Activated CD4-positive, alpha-beta T cell treated with anti-CD3 and anti-CD28 coated beads, Interleukin-2, amount 50 U/mL, for 4 hours (primary cell): ENCODE measurements at regions not wholly inside any gene's neighbourhood (a gene's known extent, or its start where the extent isn't known, plus 50 kb on each side); places are given as distances from the start of the nearest gene placed in this dataset.

Source experiments
- DNase-seq, 2 experiments: peaks; one replicate each; pipeline ENCODE4 v3.0.0-alpha.2; 2020

DNA sequence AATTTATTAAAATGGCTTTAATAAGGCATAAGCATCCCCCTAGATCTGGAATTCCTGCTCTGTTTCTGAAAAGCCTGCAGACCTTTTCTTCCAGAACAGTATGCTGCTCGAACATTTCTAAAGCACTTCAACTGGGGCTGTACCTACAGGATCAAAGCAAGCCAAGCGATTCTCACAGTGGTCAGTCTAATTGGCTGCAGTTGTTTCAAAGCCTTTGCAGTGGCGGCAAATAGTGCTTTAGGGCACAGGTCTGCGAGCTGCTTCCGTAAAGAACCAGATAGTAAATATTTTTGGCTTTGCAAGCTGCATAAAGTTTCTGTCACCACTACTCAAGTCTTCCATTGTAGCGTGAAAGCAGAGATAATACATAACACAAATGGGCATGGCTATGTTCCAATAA lies 88.9 kb upstream of the FBXL4 start:
- no peak for DNase-seq

GRCh38 chr6:99032396-99032795 lies 84.7 kb upstream of the FBXL4 start:
- no peak for DNase-seq

DNA sequence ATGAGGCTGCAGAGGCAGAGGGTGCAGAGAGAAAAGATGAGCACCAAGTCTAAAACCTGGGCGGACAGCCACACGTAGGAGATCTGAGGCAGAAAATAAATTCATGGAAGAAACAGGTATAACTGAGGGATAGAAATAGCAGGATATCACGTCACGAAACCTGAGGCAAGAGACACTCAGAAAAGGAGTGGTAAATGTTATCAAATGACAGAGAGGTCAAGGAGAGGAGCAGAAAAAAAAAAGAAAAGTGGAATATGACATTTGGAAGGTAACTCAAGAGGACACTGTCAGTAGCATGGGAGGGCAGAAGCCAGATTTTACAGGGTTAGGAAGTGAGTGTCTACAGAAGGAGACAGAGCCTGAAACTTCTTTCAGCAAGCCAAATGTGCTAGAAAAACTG lies 84.2 kb upstream of the FBXL4 start:
- no peak for DNase-seq

DNA sequence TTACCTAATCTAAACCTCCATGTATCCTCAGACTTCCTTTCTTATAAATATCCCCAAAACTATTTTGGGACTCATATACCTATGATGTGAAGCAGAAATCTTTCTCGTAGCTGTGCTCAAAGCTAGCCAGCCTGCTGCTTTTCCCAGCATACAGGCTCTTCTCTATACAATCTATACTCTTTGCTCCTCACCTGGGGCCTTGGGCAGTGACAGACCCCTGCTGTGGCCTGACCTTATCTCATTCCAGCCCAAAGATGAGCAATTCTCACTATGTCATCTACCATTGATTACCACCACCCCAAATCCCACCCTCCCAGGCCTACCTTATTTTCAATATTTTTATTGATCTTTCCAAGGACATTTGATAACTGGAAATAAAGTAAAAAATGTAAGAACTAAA lies 83.2 kb upstream of the FBXL4 start:
- no peak for DNase-seq

DNA sequence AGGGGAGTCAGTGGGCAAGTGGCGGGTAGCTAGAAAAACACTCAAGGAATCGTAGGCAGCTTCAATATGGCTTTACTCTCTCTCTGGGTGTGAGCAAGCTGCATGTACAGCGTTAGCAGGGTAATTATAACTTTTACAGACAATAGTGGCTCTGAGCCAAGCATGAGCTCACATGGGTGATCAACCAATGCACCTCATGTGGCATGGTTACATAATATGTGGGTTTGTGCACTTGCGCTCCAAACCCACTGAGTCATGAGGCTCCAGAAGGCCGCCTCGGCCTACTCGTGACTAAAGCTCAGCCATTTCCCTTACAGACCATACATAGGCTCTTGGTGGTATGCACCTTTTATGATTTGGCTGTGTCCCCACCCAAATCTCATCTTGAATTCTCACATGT lies 78.4 kb upstream of the FBXL4 start:
- no peak for DNase-seq

DNA sequence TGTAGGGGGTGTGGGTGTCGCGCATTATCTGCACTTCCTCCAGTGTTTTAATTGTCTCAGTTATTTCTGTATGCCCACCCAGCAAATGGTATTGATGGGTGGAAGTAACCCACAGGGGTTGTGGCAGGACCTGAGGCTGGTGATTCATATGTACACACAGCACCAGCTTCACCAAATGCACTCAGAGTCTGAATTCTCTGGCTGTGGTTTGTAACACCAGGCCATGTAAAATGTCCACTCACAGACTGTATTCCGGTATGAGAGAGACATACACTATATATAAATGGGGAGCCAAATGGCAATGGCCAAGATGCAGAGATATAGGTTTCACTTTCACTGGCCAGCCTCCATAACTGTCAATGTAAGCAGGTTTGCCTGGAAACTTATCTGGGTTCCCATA lies 76.3 kb upstream of the FBXL4 start:
- DNase-seq, result no peak

DNA sequence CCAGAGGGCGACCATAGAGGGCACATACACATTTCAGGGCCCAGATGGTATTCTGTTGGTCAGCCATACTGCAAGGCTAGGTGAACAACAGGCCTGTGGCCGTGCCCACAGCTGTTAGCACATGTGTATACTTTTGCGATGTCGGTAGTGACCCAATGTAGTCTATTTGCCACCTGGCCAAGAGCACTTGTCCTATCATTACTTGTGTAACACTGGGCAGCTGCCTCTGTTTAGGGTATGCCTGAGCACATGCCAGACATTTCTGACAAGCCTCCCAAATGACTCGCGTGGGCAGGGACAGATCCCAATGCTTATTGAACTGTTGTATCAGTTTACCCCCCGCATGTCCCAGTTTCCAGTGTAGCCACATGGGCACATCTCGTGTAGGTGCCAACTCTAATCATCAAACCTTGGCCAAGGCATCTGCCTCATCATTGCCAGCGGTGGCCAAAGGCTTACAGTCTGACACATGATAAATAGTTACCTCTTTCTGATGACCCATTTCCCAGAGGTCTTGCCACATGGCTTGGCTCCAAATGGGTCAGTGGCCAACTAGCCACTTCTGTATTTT lies 74.4 kb upstream of the FBXL4 start:
- no peak for DNase-seq

DNA sequence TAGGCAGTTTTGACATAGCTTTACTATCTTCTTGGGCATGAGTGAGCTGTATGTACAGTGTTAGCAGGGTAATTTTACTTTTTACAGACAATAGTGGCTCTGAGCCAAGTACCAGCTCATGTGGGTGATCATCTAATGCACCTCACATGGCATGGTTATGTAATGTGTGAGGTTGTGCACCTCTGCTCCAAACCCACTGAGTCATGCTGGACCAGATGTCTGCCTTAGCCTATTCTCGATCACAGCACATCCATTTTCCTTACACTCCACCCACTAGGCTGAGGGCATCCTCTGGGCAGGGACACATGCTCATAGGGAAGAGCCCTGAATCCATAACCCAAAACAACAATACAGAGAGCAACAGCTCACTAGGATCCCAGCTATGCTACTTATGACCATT lies 71.6 kb upstream of the FBXL4 start:
- no peak for DNase-seq

DNA sequence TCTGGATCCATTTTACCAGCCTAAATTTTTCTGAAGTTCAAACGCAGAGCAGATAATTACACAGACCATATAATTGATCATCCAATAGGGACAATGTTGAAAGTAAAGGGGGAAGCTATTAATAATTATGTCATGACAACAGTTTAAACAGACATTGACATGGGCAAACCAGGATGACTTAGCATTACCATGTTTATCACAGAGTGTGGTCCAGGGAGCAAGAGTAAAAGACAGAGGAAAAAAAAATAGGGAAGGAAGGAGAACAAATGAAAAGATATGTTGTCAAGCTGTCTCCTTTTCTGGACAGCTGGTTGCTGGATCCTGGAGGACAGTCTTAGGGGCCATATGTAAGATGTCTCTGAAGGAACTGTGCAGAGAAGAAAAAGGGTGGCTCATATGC lies 69.4 kb upstream of the FBXL4 start:
- no peak for DNase-seq

DNA sequence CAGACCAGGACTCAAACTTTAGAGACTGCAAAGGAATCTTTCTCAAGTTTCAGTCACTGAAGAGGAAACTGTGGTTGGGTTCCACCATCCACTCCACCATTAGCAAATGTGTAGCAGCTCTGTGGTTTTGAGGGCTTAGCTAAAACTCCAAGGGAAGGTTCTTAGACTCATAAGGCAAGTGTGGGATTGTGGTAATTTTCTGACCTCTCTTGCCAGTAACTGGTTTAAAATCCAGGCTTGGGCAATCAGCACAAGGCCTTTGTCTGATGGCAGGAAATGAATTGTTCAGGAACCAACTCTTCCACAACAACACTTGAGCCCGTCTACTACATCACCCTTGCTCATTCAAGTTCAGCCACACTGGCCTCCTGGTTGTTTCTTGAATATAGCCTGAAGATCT lies 68.6 kb upstream of the FBXL4 start:
- DNase-seq, result no peak

DNA sequence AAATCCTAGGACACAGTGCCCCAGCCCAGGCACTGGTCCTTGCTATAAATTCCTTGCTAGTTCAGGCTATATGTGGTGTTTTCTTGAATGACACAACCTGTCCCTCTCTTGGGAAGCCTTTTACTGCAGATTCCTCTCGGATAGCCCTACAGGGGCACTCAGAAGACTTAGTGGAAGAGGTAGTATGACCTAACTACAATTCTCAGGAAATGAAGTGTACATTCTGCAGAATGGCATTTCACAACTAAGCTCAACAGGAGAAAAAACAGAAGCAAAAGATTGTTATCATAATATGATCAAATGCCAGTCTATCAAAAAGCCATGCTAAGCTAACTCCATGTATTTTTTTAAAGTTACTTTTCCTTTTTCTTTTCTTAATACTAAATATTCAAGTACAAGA lies 66.3 kb upstream of the FBXL4 start:
- no peak for DNase-seq

GRCh38 chr6:99013661-99014060 lies 65.9 kb upstream of the FBXL4 start:
- no peak for DNase-seq

GRCh38 chr6:99013145-99013544 lies 65.4 kb upstream of the FBXL4 start:
- DNase-seq, result no peak

GRCh38 chr6:99011151-99011550 lies 63.4 kb upstream of the FBXL4 start:
- DNase-seq, result no peak

- DNase-seq, result no peak
Observed at GRCh38 chr6:99002831-99003230, 55.1 kb upstream of the FBXL4 start.

DNA sequence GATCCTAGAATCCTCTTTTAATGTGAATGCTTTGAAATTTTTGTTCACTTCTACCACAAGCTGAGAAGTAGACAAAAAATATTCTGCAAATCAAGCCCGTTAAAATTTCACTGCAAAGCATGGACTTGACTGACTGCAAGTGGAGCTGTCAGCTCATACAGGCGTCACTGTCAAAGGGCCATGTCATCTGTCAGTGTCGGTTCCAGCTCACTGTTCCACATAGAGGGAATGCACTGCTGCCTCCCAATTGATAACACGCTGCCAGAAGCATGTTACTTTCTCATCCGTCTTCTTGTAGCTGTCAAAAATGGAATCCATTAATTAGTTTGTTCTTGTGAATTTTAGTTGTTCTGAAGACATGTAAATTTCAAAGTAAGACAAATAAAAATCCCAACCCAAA lies 50.4 kb upstream of the FBXL4 start:
- no peak for DNase-seq
